ENCODE measurements at regions not wholly inside any gene's neighbourhood (a gene's known extent, or its start where the extent isn't known, plus 50 kb on each side); places are given as distances from the start of the nearest gene placed in this dataset.

GRCh38 chr5:19125956-19126713 is 861.9 kb downstream of the CDH18 start:
- Histone ChIP-seq H2BK12ac (ENCODE audit: low read depth, low read length) (no peak overlapping the region), H3K9ac (replicated peaks in 1 of 4; ENCODE audit: extremely low read depth in 1 of 4, low read depth in 3 of 4, low read length in 3 of 4) (no peak overlapping the region), H3K79me2 (ENCODE audit: control insufficient read depth in 1 of 2, insufficient read depth in 2 of 2, low read length in 2 of 2) (no peaks in the 10 kb centered on the region), H2BK120ac (replicated peaks; ENCODE audit: low read depth, low read length) (no peak overlapping the region), H3K27me3 (replicated peaks in 1 of 4; ENCODE audit: control insufficient read depth in 3 of 4, extremely low read depth in 1 of 4, insufficient read depth in 3 of 4, low read length in 3 of 4) (no peaks in the 10 kb centered on the region), H3K36me3 (ENCODE audit: control insufficient read depth in 2 of 4, insufficient read depth in 4 of 4, low read length in 3 of 4) (no peaks in the 10 kb centered on the region), H3K23ac (ENCODE audit: insufficient read length) (no peak overlapping the region), H4K91ac (replicated peaks; ENCODE audit: insufficient read length, low read length) (no peak overlapping the region), H3K23me2 (ENCODE audit: low read depth, low read length) (no peaks in the 10 kb centered on the region), H4K8ac (ENCODE audit: extremely low read depth, insufficient read depth, low read length) (no peak overlapping the region), H3K4me2 (ENCODE audit: insufficient read depth in 1 of 2, low read depth in 2 of 2, low read length in 2 of 2) (no peak overlapping the region), H3K18ac (ENCODE audit: extremely low read depth, low read length) (no peak overlapping the region), H3K4me1 (replicated peaks in 1 of 4; ENCODE audit: control insufficient read depth in 3 of 4, insufficient read depth in 4 of 4, low read length in 3 of 4) (no peaks in the 10 kb centered on the region), H2BK15ac (ENCODE audit: low read length) (no peak overlapping the region), H4K5ac (ENCODE audit: insufficient read length, low read depth, low read length) (no peak overlapping the region), H2AK5ac (ENCODE audit: low read depth, low read length) (no peak overlapping the region), H3K9me3 (ENCODE audit: insufficient read depth in 2 of 2, low read depth in 1 of 2, low read length in 1 of 2) (no peaks in the 10 kb centered on the region), H3K27ac (ENCODE audit: low read depth, low read length) (no peak overlapping the region), H3K14ac (ENCODE audit: insufficient read length) (no peak overlapping the region), H3K4me3 (ENCODE audit: extremely low read depth in 1 of 4, insufficient read depth in 2 of 4, low read depth in 3 of 4, low read length in 4 of 4) (no peak overlapping the region), H3K56ac (replicated peaks; ENCODE audit: insufficient read length, low read depth, low read length) (no peak overlapping the region), H3K79me1 (ENCODE audit: low read depth, low read length) (no peaks in the 10 kb centered on the region), H2BK5ac (ENCODE audit: low read depth, low read length) (no peak overlapping the region), H3K4ac (replicated peaks; ENCODE audit: insufficient read length, low read depth, low read length) (no peak overlapping the region), H2AFZ (ENCODE audit: low read length) (no peak overlapping the region), H2BK20ac (ENCODE audit: low read length) (no peak overlapping the region), H4K20me1 (replicated peaks in 1 of 2; ENCODE audit: control insufficient read depth in 1 of 2, insufficient read depth in 2 of 2, low read length in 2 of 2) (no peaks in the 10 kb centered on the region)
- 60% methylated on average over 5 of the region's 5 CpGs; no CpG with 5 or more reads in 1 of the 2 experiments for WGBS, 2 experiments (ENCODE audit: extremely low coverage in 1 of 2, insufficient coverage in 1 of 2, insufficient read length in 1 of 2, insufficient replicate concordance in 2 of 2, low coverage in 1 of 2, low lambda C conversion rate in 2 of 2, missing lambda C conversion rate in 1 of 2)
- ChIA-PET POLR2A (ENCODE audit: partially characterized antibody) (no interaction called here), CTCF (ENCODE audit: partially characterized antibody) (no interaction called here)
- no peak for TF ChIP-seq YY1 (IDR thresholded peaks at IDR 0.05; ENCODE audit: low read depth, low read length)
- no peak for TF ChIP-seq SIN3A (conservative IDR thresholded peaks at IDR 0.05 in 1 of 2, IDR thresholded peaks at IDR 0.05 in 1 of 2; ENCODE audit: low read depth in 1 of 2, low read length in 2 of 2)
- no peak for TF ChIP-seq EZH2 (IDR thresholded peaks at IDR 0.05; ENCODE audit: low read depth, low read length, severe bottlenecking)
- no peak for TF ChIP-seq MAX (IDR thresholded peaks at IDR 0.05)
- no peak for TF ChIP-seq KDM4A (IDR thresholded peaks at IDR 0.05; ENCODE audit: low read depth, low read length, severe bottlenecking)
- TF ChIP-seq USF2 (IDR thresholded peaks at IDR 0.05; ENCODE audit: low read length) = no peak
- TF ChIP-seq NANOG (IDR thresholded peaks at IDR 0.05; ENCODE audit: insufficient read depth, low read depth, low read length, poor library complexity, severe bottlenecking) = no peak
- no peak for TF ChIP-seq SRF (IDR thresholded peaks at IDR 0.05; ENCODE audit: low read depth, low read length)
- no peak for TF ChIP-seq BCL11A (IDR thresholded peaks at IDR 0.05; ENCODE audit: low read depth in 2 of 2, low read length in 2 of 2)
- TF ChIP-seq HDAC2 (IDR thresholded peaks at IDR 0.05; ENCODE audit: borderline replicate concordance in 1 of 2, low read depth in 2 of 2, low read length in 2 of 2) = no peak
- no peak for FAIRE-seq
- DNase-seq (ENCODE audit: low read depth in 1 of 2, low spot score in 2 of 2) = no peak

Data from H1 (cell line).